C1 segment of cervical spinal cord (tissue), 14 donors: ENCODE measurements at regions not wholly inside any gene's neighbourhood (a gene's known extent, or its start where the extent isn't known, plus 50 kb on each side); places are given as distances from the start of the nearest gene placed in this dataset.

ENCODE experiments used
- DNase-seq, 14 donors: peaks; one replicate each; lab custom pipeline; 2025; lab: John Stamatoyannopoulos, UW

- DNase-seq, result no peak
Observed at GRCh38 chr2:71794611-71795010, 341.2 kb downstream of the DYSF start.

DNA sequence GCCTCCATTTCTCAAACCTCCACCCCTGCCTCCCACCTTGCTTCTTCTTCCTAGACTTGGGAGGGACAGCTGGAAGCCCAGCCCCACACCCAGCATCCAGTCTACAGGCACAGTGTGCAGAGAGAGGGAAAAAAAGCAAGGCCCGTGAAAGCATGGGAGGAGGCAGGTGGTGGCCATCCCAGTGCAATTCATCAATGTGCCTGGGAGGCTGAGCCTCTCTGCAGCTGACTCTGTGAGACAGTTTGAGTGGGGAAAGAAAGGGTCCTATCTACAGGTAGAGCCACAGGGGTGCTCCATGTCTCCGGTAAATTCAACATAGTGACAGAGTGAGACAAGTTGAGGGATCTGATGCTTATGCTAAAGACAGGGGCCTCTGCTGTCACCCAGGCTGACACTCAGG lies 340.6 kb downstream of the DYSF start:
- no peak for DNase-seq

- DNase-seq, result no peak
Observed at GRCh38 chr2:71792926-71793761, 339.8 kb downstream of the DYSF start.

DNA sequence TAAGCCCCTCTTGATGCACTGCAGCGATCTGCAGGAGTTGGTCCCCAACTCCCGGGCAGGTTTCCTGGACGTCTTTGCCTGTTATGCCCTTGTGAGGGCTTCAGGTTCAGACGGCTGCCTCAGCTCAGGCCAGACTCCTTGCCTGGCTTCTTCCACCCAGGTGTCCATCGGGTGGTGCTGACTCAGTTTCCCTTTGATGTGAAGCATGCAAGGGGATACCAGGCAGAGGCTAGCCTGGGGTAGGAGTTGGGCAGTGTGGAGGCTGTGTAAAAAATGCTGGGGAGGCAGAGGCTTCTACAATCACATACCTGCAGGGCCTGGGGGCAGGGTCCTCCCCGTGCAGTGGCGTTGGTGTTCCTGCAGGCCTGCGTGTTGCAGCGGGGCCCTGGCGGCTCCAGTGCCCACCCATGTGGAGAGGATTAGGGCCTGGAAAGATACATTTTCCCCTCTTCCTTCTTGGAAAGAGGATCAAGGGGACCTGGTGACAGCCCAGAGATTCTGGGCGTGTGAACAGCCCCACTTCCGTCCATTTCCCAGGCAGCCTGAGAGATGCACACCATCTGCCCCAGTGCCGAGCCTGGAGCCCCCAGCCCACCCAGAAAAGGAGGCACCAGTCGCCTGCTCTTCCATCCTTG lies 338.3 kb downstream of the DYSF start:
- DNase-seq, result no peak

DNA sequence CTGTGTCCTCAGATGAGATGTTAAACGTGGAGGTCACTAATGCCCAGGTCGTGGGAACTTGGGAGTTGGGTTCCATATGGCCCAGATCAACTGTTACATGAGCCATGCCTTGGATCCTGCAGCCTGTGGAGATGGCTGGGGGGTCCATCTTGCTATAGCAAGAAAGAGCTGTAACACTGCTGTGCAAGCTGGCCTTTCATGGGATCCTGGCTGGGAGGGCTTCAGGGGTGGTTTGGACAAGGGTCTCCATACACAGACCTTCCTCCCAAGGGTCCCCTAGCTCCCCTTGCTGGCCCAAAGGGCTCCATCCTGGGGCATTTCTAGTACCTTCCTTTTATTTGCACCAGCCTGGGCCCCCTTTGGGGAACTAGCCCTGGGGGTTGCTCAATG lies 337.7 kb downstream of the DYSF start:
- DNase-seq, result no peak

DNA sequence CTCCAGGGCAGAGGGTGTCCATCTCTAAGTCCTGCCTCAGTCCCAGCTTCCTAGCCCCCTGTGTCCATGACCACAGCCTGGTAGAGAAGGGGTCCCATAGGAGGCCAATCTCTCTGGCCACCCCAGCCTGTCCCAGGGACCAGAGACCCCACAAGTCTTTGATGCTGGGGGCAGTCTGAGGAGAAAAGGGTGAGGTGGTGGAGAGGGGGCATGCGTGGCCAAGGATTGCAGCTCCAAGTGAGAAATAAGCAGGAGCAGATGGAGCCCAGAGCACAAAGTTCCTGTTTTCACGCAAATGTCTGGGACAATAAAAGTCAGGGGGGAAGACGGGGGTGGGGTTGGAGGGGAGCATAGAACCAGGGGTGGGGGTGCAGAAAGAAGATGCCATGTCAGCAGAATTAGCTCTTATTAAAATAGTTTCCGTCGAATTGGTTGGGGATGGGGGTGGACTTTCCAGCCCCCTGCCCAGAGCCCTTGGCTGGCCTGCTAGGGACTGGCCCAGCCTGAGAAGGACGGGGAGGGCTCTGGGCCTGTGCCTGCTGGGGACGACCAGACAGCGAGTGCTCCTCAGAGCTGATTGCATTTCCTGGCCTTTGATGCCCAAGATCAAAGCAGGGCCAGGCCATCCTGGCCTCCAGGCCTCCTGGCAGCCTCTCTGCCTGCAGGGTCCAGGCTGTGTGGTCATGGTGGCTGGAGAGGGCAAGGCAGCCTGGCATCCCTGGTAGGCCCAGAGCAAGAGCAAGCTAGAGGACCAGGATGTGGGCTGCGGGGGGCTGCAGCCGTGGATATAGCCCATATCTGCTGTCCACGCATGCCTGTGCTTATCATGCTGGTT lies 337.1 kb downstream of the DYSF start:
- DNase-seq, result no peak

GRCh38 chr2:71789556-71790204 lies 336.3 kb downstream of the DYSF start:
- no peak for DNase-seq

- no peak for DNase-seq
Observed at GRCh38 chr2:71788601-71789240, 335.4 kb downstream of the DYSF start.

DNA sequence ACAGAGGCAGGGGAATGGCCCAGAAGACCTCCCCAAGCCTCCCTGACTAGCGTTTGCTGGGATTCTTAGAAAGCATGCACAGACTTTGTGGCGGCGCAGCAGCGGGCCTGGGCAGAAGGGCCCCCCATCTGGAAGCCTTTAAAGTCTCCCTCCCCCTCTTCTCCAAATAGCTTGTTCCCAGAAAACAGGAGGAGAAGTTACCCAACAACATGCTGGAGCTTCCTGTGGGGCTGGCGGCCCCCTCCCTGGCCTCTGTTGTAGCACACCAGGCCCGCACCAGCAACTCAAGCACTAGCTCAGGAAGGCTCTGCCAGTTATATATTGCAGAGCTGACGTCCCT lies 334.8 kb downstream of the DYSF start:
- no peak for DNase-seq

GRCh38 chr2:71787476-71788185 lies 334.3 kb downstream of the DYSF start:
- DNase-seq, result no peak

DNA sequence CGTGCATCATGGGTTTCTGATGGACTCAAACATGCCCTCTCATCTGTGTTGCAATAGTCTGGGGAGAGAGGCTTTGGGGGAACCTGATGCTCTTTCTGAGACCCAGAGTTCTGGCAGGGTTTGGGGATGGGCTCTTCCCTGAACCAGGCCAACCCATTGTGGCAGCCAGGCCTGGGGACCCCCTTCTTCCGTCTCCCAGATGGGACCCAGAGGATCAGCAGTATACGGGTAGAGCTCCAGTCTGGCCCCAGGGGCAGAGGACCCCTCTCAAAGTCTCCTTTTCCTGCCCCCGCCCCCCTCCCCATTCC lies 333.7 kb downstream of the DYSF start:
- DNase-seq, result no peak

DNA sequence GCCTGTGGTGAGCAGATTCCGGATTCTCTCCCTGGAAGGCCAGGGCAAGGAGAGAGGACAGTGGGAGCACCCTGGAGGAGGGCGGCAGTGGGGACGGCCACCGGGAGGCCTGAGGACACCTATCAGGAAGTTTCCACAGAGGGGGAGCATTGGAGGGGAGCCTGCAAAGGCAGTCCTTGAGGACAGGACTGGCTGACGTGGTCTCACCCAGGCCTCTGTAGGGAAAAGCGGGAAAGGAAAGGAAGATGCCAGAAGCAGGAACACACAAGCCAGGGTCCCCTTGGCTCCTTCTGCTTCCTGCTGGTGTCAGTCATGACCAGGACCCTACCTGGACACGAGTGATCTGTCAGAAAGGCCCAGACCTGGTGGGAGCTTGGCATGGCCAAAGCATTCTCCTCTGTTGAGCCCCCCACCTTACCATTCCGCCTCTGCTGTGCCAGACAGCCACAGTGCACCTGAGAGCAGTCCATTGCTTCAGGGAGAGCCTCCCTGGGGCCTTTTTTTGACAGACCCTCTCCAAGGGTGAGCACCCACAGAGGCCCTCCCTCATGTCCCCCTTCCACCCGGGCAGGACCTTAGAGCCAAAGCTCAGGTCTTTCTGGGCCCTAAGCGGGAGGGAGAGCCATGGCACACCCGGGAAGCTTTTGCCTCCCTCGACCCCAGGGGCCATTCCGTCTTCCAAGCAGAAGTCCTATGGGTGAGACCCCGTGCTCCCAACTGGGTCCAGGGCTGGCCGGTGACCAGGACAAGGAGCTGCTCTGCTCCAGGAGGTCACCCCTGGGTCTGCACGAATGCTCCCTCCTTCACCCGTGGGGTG lies 333.1 kb downstream of the DYSF start:
- DNase-seq, result no peak

GRCh38 chr2:71785516-71785981 lies 332.2 kb downstream of the DYSF start:
- no peak for DNase-seq

- DNase-seq, result no peak
Observed at GRCh38 chr2:71784734-71785511, 331.6 kb downstream of the DYSF start.

DNA sequence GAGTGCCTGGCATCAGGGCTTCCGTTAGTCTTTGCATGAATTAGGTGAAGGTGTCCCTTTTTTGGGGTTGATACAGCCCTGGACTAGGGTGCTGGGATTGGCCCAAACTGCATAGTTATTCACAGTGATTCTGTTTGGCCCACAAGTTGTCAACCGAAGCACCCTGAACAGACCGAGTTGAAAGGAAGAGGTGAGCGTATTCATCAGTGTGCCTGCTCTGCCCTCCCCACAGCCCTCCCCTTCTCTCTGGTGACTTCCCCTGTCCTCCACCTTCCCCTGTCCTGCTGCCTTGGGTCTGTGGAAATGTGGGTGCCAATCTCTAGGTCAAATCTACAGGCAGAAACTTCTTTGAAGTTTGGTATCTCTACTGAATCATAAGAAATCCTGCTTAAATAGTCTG lies 330.5 kb downstream of the DYSF start:
- no peak for DNase-seq

- DNase-seq, result no peak
Observed at GRCh38 chr2:71783215-71783614, 329.9 kb downstream of the DYSF start.

DNA sequence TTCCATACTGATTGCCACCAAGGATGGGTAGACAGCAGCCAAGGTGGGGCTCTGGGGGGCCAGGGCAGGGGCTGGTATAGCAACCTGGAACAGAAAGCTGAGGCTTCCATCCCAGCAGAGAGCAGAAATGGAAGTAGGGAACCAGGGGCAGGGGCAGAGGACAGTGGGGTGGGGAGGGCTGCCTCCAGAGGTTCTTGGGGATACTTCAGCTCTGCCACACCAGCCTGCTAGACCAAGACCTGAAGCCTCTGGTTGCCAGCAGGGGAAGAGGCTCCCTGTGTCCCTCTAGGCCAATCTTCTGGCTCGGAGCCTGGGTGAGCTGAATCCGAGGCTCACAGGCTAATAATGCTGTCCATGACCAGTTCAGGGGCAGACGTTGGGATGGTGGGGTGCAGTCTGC lies 329.0 kb downstream of the DYSF start:
- no peak for DNase-seq

GRCh38 chr2:71781695-71782228 lies 328.4 kb downstream of the DYSF start:
- no peak for DNase-seq

- DNase-seq, result no peak
Observed at GRCh38 chr2:71780162-71780561, 326.8 kb downstream of the DYSF start.
